Fibroblast of the aortic adventitia (primary cell): ENCODE measurements at regions not wholly inside any gene's neighbourhood (a gene's known extent, or its start where the extent isn't known, plus 50 kb on each side); places are given as distances from the start of the nearest gene placed in this dataset.

ENCODE experiments used
- DNase-seq: peaks from one replicate; pipeline ENCODE4 v3.0.0-alpha.2; 2010; ENCODE audit warnings: low read depth
- H3K4me3 ChIP-seq: 2 replicates; pipeline ENCODE4 v1.5.1; 2011; ENCODE audit warnings: low read depth, mild to moderate bottlenecking, control low read depth, low read length, moderate library complexity
- CTCF ChIP-seq: IDR thresholded peaks from 2 replicates; pipeline ENCODE4 v1.5.1; 2011; ENCODE audit warnings: mild to moderate bottlenecking, low read length, control low read depth, inconsistent platforms; ENCODE audit not compliant: insufficient read depth

- peak; percentile 43 for TF ChIP-seq CTCF
- no peak overlapping the region for H3K4me3 ChIP-seq
- no peak for DNase-seq
Observed at GRCh38 chr5:9922719-9923118, 292.6 kb upstream of the TAS2R1 start.

GRCh38 chr5:9920697-9921096, 290.5 kb upstream of the TAS2R1 start:
- DNase-seq, result no peak
- H3K4me3 ChIP-seq, result no peak overlapping the region
- TF ChIP-seq CTCF, result peak; percentile 0

GRCh38 chr5:9919306-9920030, 289.3 kb upstream of the TAS2R1 start:
- H3K4me3 ChIP-seq, result no peak overlapping the region
- DNase-seq, result no peak
- TF ChIP-seq CTCF, result no peak

- TF ChIP-seq CTCF, result no peak
Observed at GRCh38 chr5:9905661-9906060, 275.5 kb upstream of the TAS2R1 start.

GRCh38 chr5:9903801-9904200, 273.6 kb upstream of the TAS2R1 start:
- no peak overlapping the region for H3K4me3 ChIP-seq
- TF ChIP-seq CTCF, result no peak
- peak; percentile 57 for DNase-seq

More at GRCh38 chr5:9905661-9906060, 275.5 kb upstream of the TAS2R1 start:
- peak; percentile 20 for DNase-seq
- H3K4me3 ChIP-seq, result no peak overlapping the region

- TF ChIP-seq CTCF, result peak; percentile 60
- DNase-seq, result peak; percentile 55
- H3K4me3 ChIP-seq, result no peak overlapping the region
Observed at GRCh38 chr5:9898319-9898718, 268.2 kb upstream of the TAS2R1 start.

- TF ChIP-seq CTCF, result no peak
- no peak for DNase-seq
- no peak overlapping the region for H3K4me3 ChIP-seq
Observed at GRCh38 chr5:9895302-9895645, 265.1 kb upstream of the TAS2R1 start.
